Neural cell (in vitro differentiated cells): ENCODE measurements at regions not wholly inside any gene's neighbourhood (a gene's known extent, or its start where the extent isn't known, plus 50 kb on each side); places are given as distances from the start of the nearest gene placed in this dataset.

ENCODE experiments used
- CTCF ChIP-seq: fragments of 450-650 bp; IDR thresholded peaks from 2 replicates; pipeline ENCODE4 v1.5.1; 2014; ENCODE audit warnings: antibody characterized with exemption, mild to moderate bottlenecking, moderate library complexity; ENCODE audit not compliant: poor library complexity, severe bottlenecking
- EP300 ChIP-seq: fragments of 450-650 bp; conservative IDR thresholded peaks from 2 replicates; pipeline ENCODE4 v1.6.1; 2014; ENCODE audit warnings: antibody characterized with exemption, mild to moderate bottlenecking, moderate library complexity; ENCODE audit not compliant: poor library complexity, severe bottlenecking
- EZH2 ChIP-seq: fragments of 200-600, 300-800 bp; shearing (Covaris generic), sonication (generic); IDR thresholded peaks from 2 replicates; pipeline ENCODE4 v1.6.1; 2014; ENCODE audit warnings: antibody characterized with exemption, low read length, borderline replicate concordance, mild to moderate bottlenecking; ENCODE audit not compliant: insufficient read depth, poor library complexity, severe bottlenecking
- MXI1 ChIP-seq: fragments of 450-650 bp; conservative IDR thresholded peaks from 2 replicates; pipeline ENCODE4 v1.6.1; 2014; ENCODE audit warnings: antibody characterized with exemption, mild to moderate bottlenecking; ENCODE audit not compliant: poor library complexity, severe bottlenecking
- POLR2AphosphoS5 ChIP-seq: IDR thresholded peaks from 2 replicates; pipeline ENCODE4 v1.6.1; 2012
- TAF1 ChIP-seq: IDR thresholded peaks from 2 replicates; pipeline ENCODE4 v1.6.1; 2012; ENCODE audit warnings: low read depth
- TF ChIP-seq, protein P1 (sequence below): IDR thresholded peaks from 2 replicates; pipeline ENCODE4 v1.6.1; 2012; ENCODE audit warnings: borderline replicate concordance

GRCh38 chr22:27551402-27551801 is 250.2 kb downstream of the MN1 start:
- no peak for TF ChIP-seq CTCF
- no peak for TF ChIP-seq EZH2
- no peak for TF ChIP-seq EP300
- TF ChIP-seq TAF1 = no peak
- TF ChIP-seq POLR2AphosphoS5 = no peak
- TF ChIP-seq, protein P1, sequence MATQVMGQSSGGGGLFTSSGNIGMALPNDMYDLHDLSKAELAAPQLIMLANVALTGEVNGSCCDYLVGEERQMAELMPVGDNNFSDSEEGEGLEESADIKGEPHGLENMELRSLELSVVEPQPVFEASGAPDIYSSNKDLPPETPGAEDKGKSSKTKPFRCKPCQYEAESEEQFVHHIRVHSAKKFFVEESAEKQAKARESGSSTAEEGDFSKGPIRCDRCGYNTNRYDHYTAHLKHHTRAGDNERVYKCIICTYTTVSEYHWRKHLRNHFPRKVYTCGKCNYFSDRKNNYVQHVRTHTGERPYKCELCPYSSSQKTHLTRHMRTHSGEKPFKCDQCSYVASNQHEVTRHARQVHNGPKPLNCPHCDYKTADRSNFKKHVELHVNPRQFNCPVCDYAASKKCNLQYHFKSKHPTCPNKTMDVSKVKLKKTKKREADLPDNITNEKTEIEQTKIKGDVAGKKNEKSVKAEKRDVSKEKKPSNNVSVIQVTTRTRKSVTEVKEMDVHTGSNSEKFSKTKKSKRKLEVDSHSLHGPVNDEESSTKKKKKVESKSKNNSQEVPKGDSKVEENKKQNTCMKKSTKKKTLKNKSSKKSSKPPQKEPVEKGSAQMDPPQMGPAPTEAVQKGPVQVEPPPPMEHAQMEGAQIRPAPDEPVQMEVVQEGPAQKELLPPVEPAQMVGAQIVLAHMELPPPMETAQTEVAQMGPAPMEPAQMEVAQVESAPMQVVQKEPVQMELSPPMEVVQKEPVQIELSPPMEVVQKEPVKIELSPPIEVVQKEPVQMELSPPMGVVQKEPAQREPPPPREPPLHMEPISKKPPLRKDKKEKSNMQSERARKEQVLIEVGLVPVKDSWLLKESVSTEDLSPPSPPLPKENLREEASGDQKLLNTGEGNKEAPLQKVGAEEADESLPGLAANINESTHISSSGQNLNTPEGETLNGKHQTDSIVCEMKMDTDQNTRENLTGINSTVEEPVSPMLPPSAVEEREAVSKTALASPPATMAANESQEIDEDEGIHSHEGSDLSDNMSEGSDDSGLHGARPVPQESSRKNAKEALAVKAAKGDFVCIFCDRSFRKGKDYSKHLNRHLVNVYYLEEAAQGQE = no peak
- TF ChIP-seq MXI1 = no peak
